ENCODE measurements at regions not wholly inside any gene's neighbourhood (a gene's known extent, or its start where the extent isn't known, plus 50 kb on each side); places are given as distances from the start of the nearest gene placed in this dataset.

DNA sequence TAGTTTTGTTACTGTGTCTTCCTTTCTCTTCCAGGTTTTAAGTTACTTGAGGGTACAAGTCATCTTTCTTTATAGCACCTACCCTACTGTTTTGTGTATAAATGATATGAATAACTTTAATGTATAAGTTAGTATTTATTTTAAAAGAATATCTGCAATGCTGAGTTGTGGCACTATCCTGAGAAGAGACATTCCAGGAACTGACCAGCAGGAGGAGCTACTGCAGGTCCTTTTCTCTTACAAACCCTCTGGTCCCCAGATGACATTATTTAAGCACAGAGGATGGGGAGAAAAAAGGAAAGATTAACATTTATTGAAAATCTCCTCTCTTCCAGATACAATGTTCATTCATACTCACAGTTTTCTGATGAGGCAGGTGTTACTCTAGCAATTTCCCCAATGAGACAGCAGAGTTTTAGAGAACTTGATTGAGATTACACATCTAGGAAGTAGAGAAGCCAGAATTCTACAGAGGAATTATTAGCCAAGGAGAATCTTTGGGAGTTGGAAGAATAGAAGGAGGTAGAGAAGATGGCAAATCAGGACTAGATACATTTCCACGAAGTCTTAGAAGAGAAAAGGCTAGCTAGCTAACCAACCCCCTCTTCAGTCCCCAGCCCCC, 541.2 kb upstream of the API5 start (continued):
- TF ChIP-seq ZNF558 (CRISPR knock-in tag; IDR thresholded peaks at IDR 0.05; ENCODE audit: borderline replicate concordance) = no peak
- TF ChIP-seq SP5 (CRISPR knock-in tag; IDR thresholded peaks at IDR 0.05; ENCODE audit: borderline replicate concordance, low read depth) = no peak
- TF ChIP-seq NR2F1 (CRISPR knock-in tag; IDR thresholded peaks at IDR 0.05) = 0 out of 4 replicates have a peak, but pooled peaks of 1 of the 2 experiments have one; percentile 14
- TF ChIP-seq, protein P1, sequence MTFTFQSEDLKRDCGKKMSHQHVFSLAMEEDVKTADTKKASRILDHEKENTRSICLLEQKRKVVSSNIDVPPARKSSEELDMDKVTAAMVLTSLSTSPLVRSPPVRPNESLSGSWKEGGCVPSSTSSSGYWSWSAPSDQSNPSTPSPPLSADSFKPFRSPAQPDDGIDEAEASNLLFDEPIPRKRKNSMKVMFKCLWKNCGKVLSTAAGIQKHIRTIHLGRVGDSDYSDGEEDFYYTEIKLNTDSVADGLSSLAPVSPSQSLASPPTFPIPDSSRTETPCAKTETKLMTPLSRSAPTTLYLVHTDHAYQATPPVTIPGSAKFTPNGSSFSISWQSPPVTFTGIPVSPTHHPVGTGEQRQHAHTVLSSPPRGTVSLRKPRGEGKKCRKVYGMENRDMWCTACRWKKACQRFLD (CRISPR knock-in tag; IDR thresholded peaks at IDR 0.05; ENCODE audit: borderline replicate concordance) = no peak
- no peak for TF ChIP-seq ZFP36 (IDR thresholded peaks at IDR 0.05; ENCODE audit: borderline replicate concordance, low read depth, low read length, partially characterized antibody)
- TF ChIP-seq, protein P2, sequence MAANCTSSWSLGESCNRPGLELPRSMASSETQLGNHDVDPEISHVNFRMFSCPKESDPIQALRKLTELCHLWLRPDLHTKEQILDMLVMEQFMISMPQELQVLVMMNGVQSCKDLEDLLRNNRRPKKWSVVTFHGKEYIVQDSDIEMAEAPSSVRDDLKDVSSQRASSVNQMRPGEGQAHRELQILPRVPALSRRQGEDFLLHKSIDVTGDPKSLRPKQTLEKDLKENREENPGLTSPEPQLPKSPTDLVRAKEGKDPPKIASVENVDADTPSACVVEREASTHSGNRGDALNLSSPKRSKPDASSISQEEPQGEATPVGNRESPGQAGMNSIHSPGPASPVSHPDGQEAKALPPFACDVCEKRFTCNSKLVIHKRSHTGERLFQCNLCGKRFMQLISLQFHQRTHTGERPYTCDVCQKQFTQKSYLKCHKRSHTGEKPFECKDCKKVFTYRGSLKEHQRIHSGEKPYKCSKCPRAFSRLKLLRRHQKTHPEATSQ (CRISPR knock-in tag; IDR thresholded peaks at IDR 0.05; ENCODE audit: borderline replicate concordance) = no peak
- TF ChIP-seq YY1 (IDR thresholded peaks at IDR 0.05; ENCODE audit: insufficient read depth, insufficient replicate concordance, low read depth, low read length) = no peak
- TF ChIP-seq TBP (CRISPR knock-in tag; IDR thresholded peaks at IDR 0.05) = no peak
- TF ChIP-seq, protein P3, sequence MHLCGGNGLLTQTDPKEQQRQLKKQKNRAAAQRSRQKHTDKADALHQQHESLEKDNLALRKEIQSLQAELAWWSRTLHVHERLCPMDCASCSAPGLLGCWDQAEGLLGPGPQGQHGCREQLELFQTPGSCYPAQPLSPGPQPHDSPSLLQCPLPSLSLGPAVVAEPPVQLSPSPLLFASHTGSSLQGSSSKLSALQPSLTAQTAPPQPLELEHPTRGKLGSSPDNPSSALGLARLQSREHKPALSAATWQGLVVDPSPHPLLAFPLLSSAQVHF (CRISPR knock-in tag; IDR thresholded peaks at IDR 0.05) = no peak
- no peak for TF ChIP-seq ARNTL (CRISPR knock-in tag; IDR thresholded peaks at IDR 0.05)
- no peak for TF ChIP-seq ZNF841 (CRISPR knock-in tag; IDR thresholded peaks at IDR 0.05; ENCODE audit: borderline replicate concordance)
- TF ChIP-seq MAFG (CRISPR knock-in tag; IDR thresholded peaks at IDR 0.05) = no peak
- TF ChIP-seq RARA (CRISPR knock-in tag; IDR thresholded peaks at IDR 0.05) = no peak
- no peak for TF ChIP-seq XBP1 (CRISPR knock-in tag; IDR thresholded peaks at IDR 0.05)
- TF ChIP-seq, protein P4, sequence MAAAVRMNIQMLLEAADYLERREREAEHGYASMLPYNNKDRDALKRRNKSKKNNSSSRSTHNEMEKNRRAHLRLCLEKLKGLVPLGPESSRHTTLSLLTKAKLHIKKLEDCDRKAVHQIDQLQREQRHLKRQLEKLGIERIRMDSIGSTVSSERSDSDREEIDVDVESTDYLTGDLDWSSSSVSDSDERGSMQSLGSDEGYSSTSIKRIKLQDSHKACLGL (CRISPR knock-in tag; IDR thresholded peaks at IDR 0.05) = no peak
- TF ChIP-seq ZMYM2 (CRISPR knock-in tag; IDR thresholded peaks at IDR 0.05) = no peak
- TF ChIP-seq TEAD3 (CRISPR knock-in tag; optimal IDR thresholded peaks at IDR 0.05; ENCODE audit: borderline replicate concordance) = peak; percentile 53
- TF ChIP-seq ZNF737 (CRISPR knock-in tag; IDR thresholded peaks at IDR 0.05; ENCODE audit: borderline replicate concordance) = no peak
- peak; percentile 50 for TF ChIP-seq STAG1 (CRISPR knock-in tag; IDR thresholded peaks at IDR 0.05)
